ENCODE measurements at regions not wholly inside any gene's neighbourhood (a gene's known extent, or its start where the extent isn't known, plus 50 kb on each side); places are given as distances from the start of the nearest gene placed in this dataset.

DNA sequence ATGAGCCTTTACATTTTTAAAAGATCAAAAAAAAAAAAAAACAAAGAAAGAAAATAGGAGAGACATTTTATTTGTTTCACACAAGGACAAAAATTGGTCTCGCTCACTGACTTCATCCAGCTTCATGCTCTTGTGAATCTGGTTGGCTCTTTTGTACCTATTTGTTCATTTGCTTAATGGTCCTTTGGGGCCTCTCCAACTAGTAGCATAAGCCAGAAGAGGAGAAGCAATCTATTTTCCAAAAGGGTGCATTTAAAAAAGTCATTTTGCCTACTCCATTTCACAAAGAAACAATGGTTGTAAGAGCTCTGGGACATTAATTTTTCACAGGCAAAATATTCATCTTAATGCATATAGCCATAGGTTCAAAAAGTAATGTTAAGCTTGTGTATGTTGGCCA is 168.3 kb upstream of the ADAMTS9 start (continued):
- TF ChIP-seq, protein P1, sequence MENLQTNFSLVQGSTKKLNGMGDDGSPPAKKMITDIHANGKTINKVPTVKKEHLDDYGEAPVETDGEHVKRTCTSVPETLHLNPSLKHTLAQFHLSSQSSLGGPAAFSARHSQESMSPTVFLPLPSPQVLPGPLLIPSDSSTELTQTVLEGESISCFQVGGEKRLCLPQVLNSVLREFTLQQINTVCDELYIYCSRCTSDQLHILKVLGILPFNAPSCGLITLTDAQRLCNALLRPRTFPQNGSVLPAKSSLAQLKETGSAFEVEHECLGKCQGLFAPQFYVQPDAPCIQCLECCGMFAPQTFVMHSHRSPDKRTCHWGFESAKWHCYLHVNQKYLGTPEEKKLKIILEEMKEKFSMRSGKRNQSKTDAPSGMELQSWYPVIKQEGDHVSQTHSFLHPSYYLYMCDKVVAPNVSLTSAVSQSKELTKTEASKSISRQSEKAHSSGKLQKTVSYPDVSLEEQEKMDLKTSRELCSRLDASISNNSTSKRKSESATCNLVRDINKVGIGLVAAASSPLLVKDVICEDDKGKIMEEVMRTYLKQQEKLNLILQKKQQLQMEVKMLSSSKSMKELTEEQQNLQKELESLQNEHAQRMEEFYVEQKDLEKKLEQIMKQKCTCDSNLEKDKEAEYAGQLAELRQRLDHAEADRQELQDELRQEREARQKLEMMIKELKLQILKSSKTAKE (IDR thresholded peaks at IDR 0.05; ENCODE audit: low read depth, poor library complexity, severe bottlenecking), result no peak
- TF ChIP-seq MEF2B (IDR thresholded peaks at IDR 0.05; ENCODE audit: partially characterized antibody, poor library complexity, severe bottlenecking) (no peak), BMI1 (IDR thresholded peaks at IDR 0.05; ENCODE audit: borderline replicate concordance) (no peak)
- TF ChIP-seq, protein P2, sequence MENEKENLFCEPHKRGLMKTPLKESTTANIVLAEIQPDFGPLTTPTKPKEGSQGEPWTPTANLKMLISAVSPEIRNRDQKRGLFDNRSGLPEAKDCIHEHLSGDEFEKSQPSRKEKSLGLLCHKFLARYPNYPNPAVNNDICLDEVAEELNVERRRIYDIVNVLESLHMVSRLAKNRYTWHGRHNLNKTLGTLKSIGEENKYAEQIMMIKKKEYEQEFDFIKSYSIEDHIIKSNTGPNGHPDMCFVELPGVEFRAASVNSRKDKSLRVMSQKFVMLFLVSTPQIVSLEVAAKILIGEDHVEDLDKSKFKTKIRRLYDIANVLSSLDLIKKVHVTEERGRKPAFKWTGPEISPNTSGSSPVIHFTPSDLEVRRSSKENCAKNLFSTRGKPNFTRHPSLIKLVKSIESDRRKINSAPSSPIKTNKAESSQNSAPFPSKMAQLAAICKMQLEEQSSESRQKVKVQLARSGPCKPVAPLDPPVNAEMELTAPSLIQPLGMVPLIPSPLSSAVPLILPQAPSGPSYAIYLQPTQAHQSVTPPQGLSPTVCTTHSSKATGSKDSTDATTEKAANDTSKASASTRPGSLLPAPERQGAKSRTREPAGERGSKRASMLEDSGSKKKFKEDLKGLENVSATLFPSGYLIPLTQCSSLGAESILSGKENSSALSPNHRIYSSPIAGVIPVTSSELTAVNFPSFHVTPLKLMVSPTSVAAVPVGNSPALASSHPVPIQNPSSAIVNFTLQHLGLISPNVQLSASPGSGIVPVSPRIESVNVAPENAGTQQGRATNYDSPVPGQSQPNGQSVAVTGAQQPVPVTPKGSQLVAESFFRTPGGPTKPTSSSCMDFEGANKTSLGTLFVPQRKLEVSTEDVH (IDR thresholded peaks at IDR 0.05; ENCODE audit: low read depth, partially characterized antibody), result no peak
- TF ChIP-seq, protein P3, sequence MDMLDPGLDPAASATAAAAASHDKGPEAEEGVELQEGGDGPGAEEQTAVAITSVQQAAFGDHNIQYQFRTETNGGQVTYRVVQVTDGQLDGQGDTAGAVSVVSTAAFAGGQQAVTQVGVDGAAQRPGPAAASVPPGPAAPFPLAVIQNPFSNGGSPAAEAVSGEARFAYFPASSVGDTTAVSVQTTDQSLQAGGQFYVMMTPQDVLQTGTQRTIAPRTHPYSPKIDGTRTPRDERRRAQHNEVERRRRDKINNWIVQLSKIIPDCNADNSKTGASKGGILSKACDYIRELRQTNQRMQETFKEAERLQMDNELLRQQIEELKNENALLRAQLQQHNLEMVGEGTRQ (IDR thresholded peaks at IDR 0.05; ENCODE audit: borderline replicate concordance, low read depth, low read length), result no peak

DNA sequence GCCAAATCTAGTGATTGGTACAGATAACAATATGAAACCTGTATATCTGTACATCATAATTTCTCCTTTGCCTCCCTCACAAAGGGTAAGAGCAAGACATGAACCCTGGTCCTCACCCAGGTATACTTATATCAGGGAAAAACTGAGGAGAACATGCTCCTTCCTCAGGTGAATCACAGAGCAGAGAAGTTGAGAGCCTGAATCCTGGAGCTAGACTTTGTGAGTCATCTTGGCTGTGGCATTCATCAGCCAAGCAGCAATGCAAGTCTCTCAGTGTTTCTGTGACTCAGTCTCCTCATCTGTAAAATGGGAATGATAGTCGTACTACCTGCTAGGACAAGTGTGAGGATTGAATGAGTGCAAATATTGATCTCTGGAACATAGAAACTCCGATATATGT is 165.7 kb upstream of the ADAMTS9 start:
- intact Hi-C loops (cut with micrococcal nuclease; ENCODE audit: unreplicated experiment), result no loop called here
- TF ChIP-seq EGR1 (IDR thresholded peaks at IDR 0.05; ENCODE audit: borderline replicate concordance in 1 of 2, low read depth in 2 of 2, low read length in 2 of 2), result no peak
- no peak for TF ChIP-seq SMAD5 (IDR thresholded peaks at IDR 0.05; ENCODE audit: low read depth)
- TF ChIP-seq ZSCAN29 (IDR thresholded peaks at IDR 0.05), result no peak
- TF ChIP-seq GABPA (IDR thresholded peaks at IDR 0.05; ENCODE audit: low read depth), result no peak
- TF ChIP-seq RBBP5 (conservative IDR thresholded peaks at IDR 0.05), result no peak
- TF ChIP-seq MTA2 (IDR thresholded peaks at IDR 0.05; ENCODE audit: low read depth), result no peak
- no peak for TF ChIP-seq TAF1 (IDR thresholded peaks at IDR 0.05; ENCODE audit: borderline replicate concordance, low read depth, low read length)
- no peak for TF ChIP-seq NFXL1 (IDR thresholded peaks at IDR 0.05; ENCODE audit: borderline replicate concordance)
- no peak for TF ChIP-seq ESRRA (IDR thresholded peaks at IDR 0.05; ENCODE audit: low read length)
- no peak for TF ChIP-seq NR2C2 (IDR thresholded peaks at IDR 0.05; ENCODE audit: borderline replicate concordance, control insufficient read depth, insufficient read length, low read depth)
- no peak for TF ChIP-seq EP300 (IDR thresholded peaks at IDR 0.05; ENCODE audit: borderline replicate concordance in 1 of 2, control insufficient read depth in 1 of 2, low read depth in 2 of 2, low read length in 2 of 2)
- no peak for TF ChIP-seq FOS (IDR thresholded peaks at IDR 0.05; ENCODE audit: borderline replicate concordance, extremely low read depth, insufficient read length)
- TF ChIP-seq ETV6 (conservative IDR thresholded peaks at IDR 0.05 in 1 of 2, IDR thresholded peaks at IDR 0.05 in 1 of 2; ENCODE audit: borderline replicate concordance in 1 of 2, low read depth in 1 of 2), result no peak
- no peak for TF ChIP-seq WRNIP1 (IDR thresholded peaks at IDR 0.05; ENCODE audit: borderline replicate concordance, low read depth, low read length)

More for the DNA sequence above, 165.7 kb upstream of the ADAMTS9 start:
- H3K4me2 ChIP-seq (ENCODE audit: control insufficient read depth, insufficient read depth), result no peak overlapping the region
- ATAC-seq, result no peak
- no peaks in the 10 kb centered on the region for H3K79me2 ChIP-seq (ENCODE audit: control insufficient read depth, insufficient read depth, low read length)
- no peak overlapping the region for H3K4me3 ChIP-seq
- DNase-seq (ENCODE audit: low read depth, low spot score), result no peak
- ChIA-PET POLR2A (no interaction called here), SMC1A (ENCODE audit: uncharacterized antibody, unreplicated experiment) (no interaction called here), RAD21 (ENCODE audit: unreplicated experiment) (no interaction called here), CTCF (no interaction called here)
- no peak overlapping the region for H3K27ac ChIP-seq (ENCODE audit: control insufficient read depth, insufficient read depth)
- H3K27me3 ChIP-seq (replicated peaks in 1 of 2; ENCODE audit: control insufficient read depth in 2 of 2, insufficient read depth in 2 of 2, low read length in 1 of 2), result no peaks in the 10 kb centered on the region
- no peaks in the 10 kb centered on the region for H3K36me3 ChIP-seq (ENCODE audit: control insufficient read depth in 2 of 2, insufficient read depth in 2 of 2, low read length in 1 of 2)
- H3K9ac ChIP-seq (ENCODE audit: control insufficient read depth, insufficient read depth, low read length), result no peak overlapping the region
- H4K20me1 ChIP-seq (ENCODE audit: control insufficient read depth, insufficient read depth), result no peaks in the 10 kb centered on the region
- H2AFZ ChIP-seq (ENCODE audit: control insufficient read depth, low read depth, low read length), result no peak overlapping the region
- BruUV-seq (replicated peaks), result no TSS peak
- 0% methylated on average over 2 of the region's 2 CpGs for WGBS (ENCODE audit: insufficient coverage, insufficient replicate concordance, low lambda C conversion rate, missing lambda C conversion rate)
- in situ Hi-C loops (cut with MboI), result no loop called here
- FAIRE-seq, result no peak
- no peaks in the 10 kb centered on the region for H3K9me3 ChIP-seq (replicated peaks; ENCODE audit: control insufficient read depth, insufficient read depth, low read length)
- H3K4me1 ChIP-seq (ENCODE audit: control insufficient read depth, insufficient read depth, low read length), result no peaks in the 10 kb centered on the region

All from GM12878 (cell line).